NCI-H2107 treated with DMSO at 0.1 percent for 48 hours (cell line): ENCODE measurements at regions not wholly inside any gene's neighbourhood (a gene's known extent, or its start where the extent isn't known, plus 50 kb on each side); places are given as distances from the start of the nearest gene placed in this dataset.

ENCODE experiments used
- DNase-seq: peaks from one replicate; lab custom pipeline; 2025; ENCODE audit not compliant: unreplicated experiment; lab: John Stamatoyannopoulos, UW

GRCh38 chr1:48164571-48164970 lies 57.9 kb upstream of the SLC5A9 start:
- DNase-seq, result no peak

GRCh38 chr1:48160486-48161132 lies 61.9 kb upstream of the SLC5A9 start:
- DNase-seq, result no peak

- DNase-seq, result no peak
Observed at GRCh38 chr1:48139275-48139674, 83.2 kb upstream of the SLC5A9 start.

GRCh38 chr1:48127735-48128685 lies 94.5 kb upstream of the SLC5A9 start:
- no peak for DNase-seq

- no peak for DNase-seq
Observed at GRCh38 chr1:48123647-48124046, 98.9 kb upstream of the SLC5A9 start.

- no peak for DNase-seq
Observed at GRCh38 chr1:48121955-48122354, 100.6 kb upstream of the SLC5A9 start.

- DNase-seq, result no peak
Observed at GRCh38 chr1:48120621-48121020, 101.9 kb upstream of the SLC5A9 start.

GRCh38 chr1:48115835-48116234 lies 106.7 kb upstream of the SLC5A9 start:
- no peak for DNase-seq

- DNase-seq, result no peak
Observed at GRCh38 chr1:48114596-48115382, 107.7 kb upstream of the SLC5A9 start.

GRCh38 chr1:48109390-48110013 lies 112.3 kb upstream of the TRABD2B start:
- peak; percentile 54 for DNase-seq

- no peak for DNase-seq
Observed at GRCh38 chr1:48107516-48107915, 110.3 kb upstream of the TRABD2B start.

- no peak for DNase-seq
Observed at GRCh38 chr1:48106049-48106448, 108.9 kb upstream of the TRABD2B start.

GRCh38 chr1:48105165-48105564 lies 108.0 kb upstream of the TRABD2B start:
- DNase-seq, result no peak

- no peak for DNase-seq
Observed at GRCh38 chr1:48103495-48103894, 106.3 kb upstream of the TRABD2B start.

- DNase-seq, result no peak
Observed at GRCh38 chr1:48102766-48103165, 105.6 kb upstream of the TRABD2B start.

- no peak for DNase-seq
Observed at GRCh38 chr1:48099072-48099773, 102.0 kb upstream of the TRABD2B start.

GRCh38 chr1:48093696-48094528 lies 96.7 kb upstream of the TRABD2B start:
- DNase-seq, result peak; percentile 76

GRCh38 chr1:48093147-48093546 lies 96.0 kb upstream of the TRABD2B start:
- DNase-seq, result no peak

- no peak for DNase-seq
Observed at GRCh38 chr1:48092401-48092800, 95.2 kb upstream of the TRABD2B start.
